HCT116 (cell line): ENCODE measurements at regions not wholly inside any gene's neighbourhood (a gene's known extent, or its start where the extent isn't known, plus 50 kb on each side); places are given as distances from the start of the nearest gene placed in this dataset.

Experiments
- EGR1 ChIP-seq: IDR thresholded peaks from 2 replicates; pipeline ENCODE4 v1.6.1; 2012; ENCODE audit warnings: low read depth
- EZH2phosphoT487 ChIP-seq: fragments of 200-600 bp; IDR thresholded peaks from 2 replicates; pipeline ENCODE4 v1.6.1; 2018; ENCODE audit warnings: antibody characterized with exemption, borderline replicate concordance
- POLR2AphosphoS5 ChIP-seq: IDR thresholded peaks from 2 replicates; pipeline ENCODE4 v1.6.1; 2011; ENCODE audit warnings: mild to moderate bottlenecking, low read depth, low read length, moderate library complexity
- SRF ChIP-seq: IDR thresholded peaks from 2 replicates; pipeline ENCODE4 v1.6.1; 2012; ENCODE audit warnings: low read depth
- TF ChIP-seq, protein P1 (sequence below), 3 experiments: fragments of 200-600 bp in 1 of 3; sonication (generic) in 1 of 3; IDR thresholded peaks in 2 of 3; conservative IDR thresholded peaks in 1 of 3; 2 replicates each; pipeline ENCODE4 v1.5.1; 2012 to 2017; ENCODE audit warnings: low read depth in 2 of 3, low read length in 2 of 3, antibody characterized with exemption in 1 of 3, borderline replicate concordance in 1 of 3, control low read depth in 1 of 3, mild to moderate bottlenecking in 1 of 3, mixed read lengths in 1 of 3, mixed run types in 1 of 3, moderate library complexity in 1 of 3; ENCODE audit not compliant: insufficient read depth in 1 of 3

GRCh38 chr20:47999166-47999565 lies 213.9 kb upstream of the SULF2 start:
- TF ChIP-seq, protein P1, sequence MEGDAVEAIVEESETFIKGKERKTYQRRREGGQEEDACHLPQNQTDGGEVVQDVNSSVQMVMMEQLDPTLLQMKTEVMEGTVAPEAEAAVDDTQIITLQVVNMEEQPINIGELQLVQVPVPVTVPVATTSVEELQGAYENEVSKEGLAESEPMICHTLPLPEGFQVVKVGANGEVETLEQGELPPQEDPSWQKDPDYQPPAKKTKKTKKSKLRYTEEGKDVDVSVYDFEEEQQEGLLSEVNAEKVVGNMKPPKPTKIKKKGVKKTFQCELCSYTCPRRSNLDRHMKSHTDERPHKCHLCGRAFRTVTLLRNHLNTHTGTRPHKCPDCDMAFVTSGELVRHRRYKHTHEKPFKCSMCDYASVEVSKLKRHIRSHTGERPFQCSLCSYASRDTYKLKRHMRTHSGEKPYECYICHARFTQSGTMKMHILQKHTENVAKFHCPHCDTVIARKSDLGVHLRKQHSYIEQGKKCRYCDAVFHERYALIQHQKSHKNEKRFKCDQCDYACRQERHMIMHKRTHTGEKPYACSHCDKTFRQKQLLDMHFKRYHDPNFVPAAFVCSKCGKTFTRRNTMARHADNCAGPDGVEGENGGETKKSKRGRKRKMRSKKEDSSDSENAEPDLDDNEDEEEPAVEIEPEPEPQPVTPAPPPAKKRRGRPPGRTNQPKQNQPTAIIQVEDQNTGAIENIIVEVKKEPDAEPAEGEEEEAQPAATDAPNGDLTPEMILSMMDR (IDR thresholded peaks at IDR 0.05 in 2 of 3, conservative IDR thresholded peaks at IDR 0.05 in 1 of 3; ENCODE audit: borderline replicate concordance in 1 of 3, insufficient read depth in 1 of 3, low read depth in 2 of 3, low read length in 2 of 3): no peak
- no peak for TF ChIP-seq SRF
- no peak for TF ChIP-seq EZH2phosphoT487
- TF ChIP-seq EGR1: no peak
- TF ChIP-seq POLR2AphosphoS5: no peak
